NCI-H226 (cell line): ENCODE measurements at regions not wholly inside any gene's neighbourhood (a gene's known extent, or its start where the extent isn't known, plus 50 kb on each side); places are given as distances from the start of the nearest gene placed in this dataset.
"Not testable (repeated sequence)": the region's sequence is repeated elsewhere in the genome, so short reads cannot be mapped to it uniquely, and the experiment has no call there.

ENCODE experiments used
- DNase-seq: peaks from one replicate; pipeline ENCODE4 v3.0.0-alpha.2; 2015

GRCh38 chr1:228825041-228825440, 89.8 kb downstream of the RHOU start:
- no peak for DNase-seq

GRCh38 chr1:228825840-228826484, 90.7 kb downstream of the RHOU start:
- DNase-seq, result no peak

- no peak for DNase-seq
Observed at GRCh38 chr1:228827019-228827418, 91.7 kb downstream of the RHOU start.

- DNase-seq, result no peak
Observed at GRCh38 chr1:228828151-228828550, 92.9 kb downstream of the RHOU start.

- no peak for DNase-seq
Observed at GRCh38 chr1:228830185-228830953, 95.1 kb downstream of the RHOU start.

- DNase-seq, result peak; percentile 56
Observed at GRCh38 chr1:228830954-228831481, 95.7 kb downstream of the RHOU start.

GRCh38 chr1:228833911-228834688, 98.8 kb downstream of the RHOU start:
- no peak for DNase-seq

GRCh38 chr1:228835456-228835855, 100.2 kb downstream of the RHOU start:
- no peak for DNase-seq

- no peak for DNase-seq
Observed at GRCh38 chr1:228835911-228836310, 100.6 kb downstream of the RHOU start.

- no peak for DNase-seq
Observed at GRCh38 chr1:228836427-228836826, 101.1 kb downstream of the RHOU start.

- DNase-seq, result no peak
Observed at GRCh38 chr1:228837032-228837431, 101.8 kb downstream of the RHOU start.

- DNase-seq, result peak; percentile 84
Observed at GRCh38 chr1:228837817-228838716, 102.8 kb downstream of the RHOU start.

- peak; percentile 12 for DNase-seq
Observed at GRCh38 chr1:228838717-228839500, 103.6 kb downstream of the RHOU start.

GRCh38 chr1:228839656-228840055, 104.4 kb downstream of the RHOU start:
- no peak for DNase-seq

GRCh38 chr1:228841632-228842031, 106.4 kb downstream of the RHOU start:
- no peak for DNase-seq

- peak; percentile 66 for DNase-seq
Observed at GRCh38 chr1:228842094-228842775, 107.0 kb downstream of the RHOU start.

- DNase-seq, result no peak
Observed at GRCh38 chr1:228845101-228845500, 109.8 kb downstream of the RHOU start.

- DNase-seq, result no peak
Observed at GRCh38 chr1:228846952-228847351, 111.7 kb downstream of the RHOU start.

GRCh38 chr1:228847451-228847850, 112.2 kb downstream of the RHOU start:
- DNase-seq, result not testable (repeated sequence)

GRCh38 chr1:228848406-228848805, 113.1 kb downstream of the RHOU start:
- DNase-seq, result no peak

GRCh38 chr1:228849011-228849541, 113.8 kb downstream of the RHOU start:
- no peak for DNase-seq
